ENCODE measurements at regions not wholly inside any gene's neighbourhood (a gene's known extent, or its start where the extent isn't known, plus 50 kb on each side); places are given as distances from the start of the nearest gene placed in this dataset.

DNA sequence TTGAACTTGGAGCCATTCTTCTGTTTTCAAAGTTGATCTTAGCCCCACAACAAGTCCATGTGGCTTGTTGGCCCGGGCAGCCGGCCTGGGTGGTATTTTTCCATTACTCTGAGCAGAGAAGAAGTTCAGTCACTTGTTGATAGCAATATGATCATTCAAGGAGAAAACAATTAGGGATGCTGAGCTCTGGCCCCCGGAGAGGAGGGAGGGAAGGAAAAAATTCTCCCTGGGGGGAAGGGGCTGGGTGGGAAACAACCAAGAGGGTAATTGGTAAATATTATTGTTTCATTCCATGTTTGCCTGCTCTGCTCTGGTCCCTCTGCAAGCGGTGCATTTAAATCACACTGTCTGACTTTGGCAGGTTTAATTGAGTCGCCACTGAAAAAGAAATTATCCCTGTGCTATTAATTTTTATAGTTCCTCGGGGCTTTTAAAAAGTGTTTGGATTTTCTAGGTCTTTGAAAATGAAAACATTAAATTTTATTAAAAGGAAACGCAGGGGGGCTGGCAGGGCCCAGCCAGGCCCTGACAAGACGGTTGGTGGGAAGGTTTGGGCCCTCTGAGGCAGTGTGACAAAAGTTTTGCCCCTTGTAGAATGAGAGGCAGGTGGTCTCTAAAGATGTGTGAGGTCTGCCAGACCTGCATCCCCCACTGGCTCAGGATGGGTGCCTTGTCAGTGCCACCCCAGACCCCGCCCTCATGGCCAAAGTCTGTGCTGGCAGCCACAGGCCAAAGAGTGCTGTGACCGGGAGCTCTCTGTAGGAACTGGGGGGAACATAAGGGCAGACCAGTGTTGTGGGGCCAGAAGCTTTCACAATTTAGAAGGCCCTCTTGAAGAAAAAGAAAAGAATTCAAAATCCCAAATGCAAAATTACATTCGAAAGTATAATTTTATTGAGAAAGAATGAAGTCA is 52.5 kb upstream of the SLC14A2 start:
- Histone ChIP-seq H3K27me3 (replicated peaks in 2 of 5; ENCODE audit: control insufficient read depth in 4 of 5, insufficient read depth in 5 of 5, low read length in 4 of 5) (no peaks in the 10 kb centered on the region), H3K27ac (ENCODE audit: insufficient read depth in 1 of 2, low read depth in 1 of 2, low read length in 2 of 2, poor library complexity in 1 of 2, severe bottlenecking in 2 of 2) (no peak overlapping the region), H3K9me3 (ENCODE audit: control extremely low read depth in 1 of 5, control insufficient read depth in 4 of 5, insufficient read depth in 2 of 5, low read depth in 1 of 5, low read length in 4 of 5) (no peaks in the 10 kb centered on the region), H3K4me1 (ENCODE audit: control extremely low read depth in 1 of 4, control insufficient read depth in 4 of 4, insufficient read depth in 4 of 4, low read length in 3 of 4) (no peaks in the 10 kb centered on the region), H3K36me3 (ENCODE audit: control insufficient read depth in 4 of 4, insufficient read depth in 4 of 4, low read length in 3 of 4) (no peaks in the 10 kb centered on the region), H3K4me3 (ENCODE audit: control insufficient read depth in 1 of 7, extremely low read depth in 1 of 7, insufficient read depth in 4 of 7, low read depth in 2 of 7, low read length in 6 of 7) (no peak overlapping the region)
- CTCF ChIA-PET, result no interaction called here
- POLR2A ChIA-PET, result no interaction called here
- no peak for DNase-seq
- WGBS (ENCODE audit: insufficient coverage), result 98% methylated on average over 9 of the region's 11 CpGs

DNA sequence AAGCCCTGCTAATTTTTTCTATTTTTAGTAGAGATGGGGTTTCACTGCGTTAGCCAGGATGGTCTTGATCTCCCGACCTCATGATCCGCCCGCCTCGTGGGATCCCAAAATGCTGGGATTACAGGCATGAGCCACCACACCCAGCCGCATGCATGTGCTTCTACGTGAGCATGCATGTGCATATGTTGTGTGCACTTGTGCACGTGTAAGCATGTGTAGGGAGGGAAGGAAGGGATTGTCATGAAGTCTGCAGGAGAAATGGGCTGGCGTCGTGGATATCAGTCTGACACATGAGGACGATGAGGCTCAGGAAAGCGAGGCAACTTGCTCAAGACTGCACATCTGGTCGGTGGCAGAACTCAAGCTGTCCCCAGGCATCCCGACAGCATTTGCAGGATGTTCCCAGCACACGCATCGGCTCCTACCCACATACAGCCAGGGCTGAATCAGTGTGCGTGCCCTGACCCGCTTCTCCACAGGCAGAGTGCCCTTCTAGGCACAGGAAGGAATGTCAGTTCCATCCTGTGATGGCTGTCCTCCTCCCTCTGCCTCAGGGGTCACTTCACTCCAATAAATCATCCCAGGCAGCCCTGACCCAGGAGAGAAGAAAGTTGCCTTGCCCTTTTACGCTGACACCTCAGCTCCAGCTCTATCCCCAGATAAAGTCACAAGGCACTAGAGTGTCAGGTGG is 49.9 kb upstream of the SLC14A2 start:
- Histone ChIP-seq H3K9me3 (ENCODE audit: control extremely low read depth in 1 of 5, control insufficient read depth in 4 of 5, insufficient read depth in 2 of 5, low read depth in 1 of 5, low read length in 4 of 5) (no peaks in the 10 kb centered on the region), H3K27ac (ENCODE audit: insufficient read depth in 1 of 2, low read depth in 1 of 2, low read length in 2 of 2, poor library complexity in 1 of 2, severe bottlenecking in 2 of 2) (no peak overlapping the region), H3K36me3 (ENCODE audit: control insufficient read depth in 4 of 4, insufficient read depth in 4 of 4, low read length in 3 of 4) (no peaks in the 10 kb centered on the region), H3K4me1 (ENCODE audit: control extremely low read depth in 1 of 4, control insufficient read depth in 4 of 4, insufficient read depth in 4 of 4, low read length in 3 of 4) (no peaks in the 10 kb centered on the region), H3K4me3 (ENCODE audit: control insufficient read depth in 1 of 7, extremely low read depth in 1 of 7, insufficient read depth in 4 of 7, low read depth in 2 of 7, low read length in 6 of 7) (no peak overlapping the region), H3K27me3 (replicated peaks in 2 of 5; ENCODE audit: control insufficient read depth in 4 of 5, insufficient read depth in 5 of 5, low read length in 4 of 5) (no peaks in the 10 kb centered on the region)
- CTCF ChIA-PET, result no interaction called here
- 92% methylated on average over 16 of the region's 19 CpGs for WGBS (ENCODE audit: insufficient coverage)
- POLR2A ChIA-PET, result no interaction called here
- DNase-seq, result no peak
